ENCODE measurements at regions not wholly inside any gene's neighbourhood (a gene's known extent, or its start where the extent isn't known, plus 50 kb on each side); places are given as distances from the start of the nearest gene placed in this dataset.

GRCh38 chr3:186432944-186433732 is 71.1 kb upstream of the DGKG start:
- no peak overlapping the region for H3K4me3 ChIP-seq (replicated peaks in 1 of 3; ENCODE audit: insufficient read depth in 1 of 3, low read depth in 1 of 3, low read length in 3 of 3)
- BruUV-seq (replicated peaks): no TSS peak
- H3K27ac ChIP-seq (ENCODE audit: insufficient read depth, low read depth, low read length): no peak overlapping the region
- no peaks in the 10 kb centered on the region for H3K27me3 ChIP-seq (ENCODE audit: control insufficient read depth in 2 of 2, insufficient read depth in 2 of 2, low read length in 2 of 2)
- no peak overlapping the region for H3K4me2 ChIP-seq (ENCODE audit: insufficient read depth, low read length)
- POLR2A ChIA-PET: no interaction called here
- no peak overlapping the region for H3K9ac ChIP-seq (replicated peaks; ENCODE audit: extremely low read depth, insufficient read depth, low read length)
- no peak for DNase-seq (ENCODE audit: low read depth, low spot score)
- H2AFZ ChIP-seq (ENCODE audit: low read depth, low read length): no peak overlapping the region
- intact Hi-C loops (cut with micrococcal nuclease): no loop called here
- H3K36me3 ChIP-seq (ENCODE audit: control insufficient read depth in 2 of 2, extremely low read depth in 1 of 2, insufficient read depth in 2 of 2, low read length in 2 of 2): no peaks in the 10 kb centered on the region
- no peaks in the 10 kb centered on the region for H3K4me1 ChIP-seq (ENCODE audit: control insufficient read depth, extremely low read depth, insufficient read depth, low read length)
- no peaks in the 10 kb centered on the region for H3K9me1 ChIP-seq (replicated peaks; ENCODE audit: control insufficient read depth, extremely low read depth, insufficient read depth, low read length)
- no peaks in the 10 kb centered on the region for H3K79me2 ChIP-seq (ENCODE audit: control insufficient read depth, insufficient read depth, low read length)
- CTCF ChIA-PET: no interaction called here
- no peaks in the 10 kb centered on the region for H4K20me1 ChIP-seq (replicated peaks; ENCODE audit: control insufficient read depth, extremely low read depth, insufficient read depth, low read length)
- no peak for TF ChIP-seq POLR2AphosphoS5 (IDR thresholded peaks at IDR 0.05; ENCODE audit: insufficient read depth, low read depth, low read length)
- no peak for TF ChIP-seq MYC (IDR thresholded peaks at IDR 0.05; ENCODE audit: low read depth, low read length)
- TF ChIP-seq JUN (IDR thresholded peaks at IDR 0.05; ENCODE audit: borderline replicate concordance, insufficient read depth, insufficient read length, low read depth): no peak
- TF ChIP-seq CTCF (IDR thresholded peaks at IDR 0.05; ENCODE audit: extremely low read depth in 1 of 2, insufficient read depth in 1 of 2, low read depth in 1 of 2, low read length in 2 of 2): no peak
- no peak for TF ChIP-seq GATA2 (IDR thresholded peaks at IDR 0.05; ENCODE audit: insufficient read depth, insufficient read length, low read depth, low read length)
- TF ChIP-seq POLR2A (IDR thresholded peaks at IDR 0.05; ENCODE audit: low read depth, low read length): no peak
- TF ChIP-seq MAX (IDR thresholded peaks at IDR 0.05; ENCODE audit: insufficient read depth, insufficient read length): no peak
- FAIRE-seq: no peak
- H3K9me3 ChIP-seq (replicated peaks; ENCODE audit: control insufficient read depth, insufficient read depth, low read length): no peaks in the 10 kb centered on the region
- dilution Hi-C loops (cut with MboI; ENCODE audit: extremely low pct_ligation_motif_present, low sequenced_read_pairs): no loop called here
